ENCODE measurements at regions not wholly inside any gene's neighbourhood (a gene's known extent, or its start where the extent isn't known, plus 50 kb on each side); places are given as distances from the start of the nearest gene placed in this dataset.

DNA sequence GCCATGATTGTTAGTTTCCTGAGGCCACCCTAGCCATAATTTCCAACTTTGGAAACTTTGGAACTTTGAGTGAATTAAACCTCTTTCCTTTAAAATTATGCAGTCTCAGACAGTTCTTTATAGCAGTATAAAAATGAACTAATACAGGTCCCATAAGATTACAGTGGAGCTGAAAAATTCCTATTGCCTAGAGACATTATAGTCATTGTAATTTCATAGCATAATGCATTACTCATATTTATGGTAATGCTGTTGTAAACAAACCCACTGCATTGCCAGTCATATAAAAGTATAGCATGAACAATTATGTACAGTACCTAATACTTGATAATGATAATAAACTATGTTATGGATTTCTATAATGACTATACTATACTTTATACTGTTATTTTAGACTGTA is 88.0 kb upstream of the TMEM229A start:
- TF ChIP-seq, protein P1, sequence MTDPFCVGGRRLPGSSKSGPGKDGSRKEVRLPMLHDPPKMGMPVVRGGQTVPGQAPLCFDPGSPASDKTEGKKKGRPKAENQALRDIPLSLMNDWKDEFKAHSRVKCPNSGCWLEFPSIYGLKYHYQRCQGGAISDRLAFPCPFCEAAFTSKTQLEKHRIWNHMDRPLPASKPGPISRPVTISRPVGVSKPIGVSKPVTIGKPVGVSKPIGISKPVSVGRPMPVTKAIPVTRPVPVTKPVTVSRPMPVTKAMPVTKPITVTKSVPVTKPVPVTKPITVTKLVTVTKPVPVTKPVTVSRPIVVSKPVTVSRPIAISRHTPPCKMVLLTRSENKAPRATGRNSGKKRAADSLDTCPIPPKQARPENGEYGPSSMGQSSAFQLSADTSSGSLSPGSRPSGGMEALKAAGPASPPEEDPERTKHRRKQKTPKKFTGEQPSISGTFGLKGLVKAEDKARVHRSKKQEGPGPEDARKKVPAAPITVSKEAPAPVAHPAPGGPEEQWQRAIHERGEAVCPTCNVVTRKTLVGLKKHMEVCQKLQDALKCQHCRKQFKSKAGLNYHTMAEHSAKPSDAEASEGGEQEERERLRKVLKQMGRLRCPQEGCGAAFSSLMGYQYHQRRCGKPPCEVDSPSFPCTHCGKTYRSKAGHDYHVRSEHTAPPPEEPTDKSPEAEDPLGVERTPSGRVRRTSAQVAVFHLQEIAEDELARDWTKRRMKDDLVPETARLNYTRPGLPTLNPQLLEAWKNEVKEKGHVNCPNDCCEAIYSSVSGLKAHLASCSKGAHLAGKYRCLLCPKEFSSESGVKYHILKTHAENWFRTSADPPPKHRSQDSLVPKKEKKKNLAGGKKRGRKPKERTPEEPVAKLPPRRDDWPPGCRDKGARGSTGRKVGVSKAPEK (CRISPR knock-in tag; IDR thresholded peaks at IDR 0.05; ENCODE audit: borderline replicate concordance): no peak
- no peak for TF ChIP-seq ZFP36 (IDR thresholded peaks at IDR 0.05; ENCODE audit: borderline replicate concordance, low read depth, low read length, partially characterized antibody)
- TF ChIP-seq XBP1 (CRISPR knock-in tag; IDR thresholded peaks at IDR 0.05): no peak
- no peak for TF ChIP-seq ELF4 (CRISPR knock-in tag; IDR thresholded peaks at IDR 0.05; ENCODE audit: borderline replicate concordance)
- TF ChIP-seq ZNF879 (CRISPR knock-in tag; IDR thresholded peaks at IDR 0.05): no peak
- no peak for TF ChIP-seq NR2C2 (CRISPR knock-in tag; IDR thresholded peaks at IDR 0.05; ENCODE audit: borderline replicate concordance)
- TF ChIP-seq ZNF292 (CRISPR knock-in tag; IDR thresholded peaks at IDR 0.05; ENCODE audit: borderline replicate concordance, low read depth): no peak
- TF ChIP-seq SP4 (CRISPR knock-in tag; IDR thresholded peaks at IDR 0.05): no peak
